ENCODE measurements at regions not wholly inside any gene's neighbourhood (a gene's known extent, or its start where the extent isn't known, plus 50 kb on each side); places are given as distances from the start of the nearest gene placed in this dataset.

GRCh38 chr7:80563561-80564327 is 51.9 kb upstream of the GNAT3 start:
- DNase-seq (ENCODE audit: low spot score): no peak

GRCh38 chr7:80565554-80565953 is 53.7 kb upstream of the GNAT3 start:
- no peak for DNase-seq (ENCODE audit: low spot score)

DNA sequence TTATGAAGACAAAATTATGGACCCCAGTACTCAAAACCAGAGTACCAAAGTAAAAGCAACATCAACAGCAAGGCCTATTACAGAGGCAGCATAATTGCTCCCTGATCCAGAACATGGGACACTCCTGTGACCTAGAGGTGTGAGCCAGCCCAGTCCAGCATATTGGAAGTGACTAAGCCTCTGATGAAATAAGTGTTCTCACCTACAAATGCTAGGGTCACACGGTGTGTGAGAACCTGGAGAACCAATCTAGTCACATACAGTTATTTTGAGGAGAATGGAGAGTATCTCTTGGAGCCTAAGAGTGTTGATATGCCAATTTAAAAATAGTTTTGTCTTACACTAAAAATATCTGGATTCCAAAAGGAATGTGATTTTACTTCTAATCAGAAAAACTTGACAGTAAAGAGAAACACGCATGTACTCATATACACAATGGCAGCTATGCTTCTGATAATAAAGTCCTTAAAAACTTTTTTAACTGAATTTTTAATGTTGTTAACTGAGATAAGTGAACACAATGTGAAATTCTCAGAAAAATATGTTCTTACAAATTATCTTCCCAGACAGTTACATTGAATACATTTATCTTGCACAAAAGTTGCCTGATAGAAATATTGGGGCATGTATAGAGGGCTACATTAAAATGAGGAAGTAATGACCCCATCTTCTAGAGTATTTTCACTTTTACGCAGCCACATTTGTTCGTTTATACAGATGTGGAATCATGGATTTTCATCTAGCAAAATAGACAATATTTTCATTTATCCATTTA is 56.8 kb upstream of the CD36 start:
- DNase-seq (ENCODE audit: low spot score): no peak

DNA sequence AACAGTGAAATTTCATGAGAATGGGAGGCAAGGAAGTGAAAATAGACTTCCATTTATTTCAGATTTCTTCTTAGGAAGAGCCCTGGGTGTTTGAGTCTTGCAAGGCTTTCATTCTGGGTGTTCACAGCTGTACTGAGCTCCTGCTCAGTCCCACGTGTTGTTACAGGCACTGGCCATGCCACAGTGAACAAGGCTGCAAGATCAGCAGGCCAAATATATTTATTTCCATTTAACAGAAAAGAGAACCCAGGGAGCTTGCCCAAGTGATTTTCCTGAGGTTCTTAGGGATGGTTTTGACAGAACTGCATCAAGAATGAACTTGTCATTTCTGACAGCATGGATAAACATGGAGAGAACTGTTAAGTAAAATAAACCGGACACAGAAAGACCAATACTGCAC is 54.5 kb upstream of the CD36 start:
- DNase-seq (ENCODE audit: low spot score): no peak

GRCh38 chr7:80584778-80585177 is 53.7 kb upstream of the CD36 start:
- DNase-seq (ENCODE audit: low spot score): peak; percentile 12

- DNase-seq (ENCODE audit: low spot score): no peak
Measured at GRCh38 chr7:80587538-80587937, 50.9 kb upstream of the CD36 start.

DNA sequence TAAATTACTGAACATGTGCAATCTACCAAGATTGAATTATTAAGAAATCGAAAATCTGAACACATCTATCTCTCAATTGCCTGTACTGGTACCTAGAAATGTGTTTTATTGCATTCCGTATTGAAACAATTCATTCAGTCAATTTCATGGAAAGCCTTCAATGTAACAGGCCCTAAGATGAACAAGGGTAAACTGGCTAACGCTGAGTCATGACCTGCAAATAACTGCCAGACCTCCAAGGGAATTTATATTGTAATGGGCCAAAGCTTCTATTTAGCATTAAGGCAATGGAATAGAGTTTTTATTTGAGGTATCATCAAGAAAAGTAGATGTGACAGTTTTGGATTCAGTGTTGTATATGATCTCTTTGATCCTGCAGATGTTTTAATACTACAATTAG is 49.9 kb upstream of the CD36 start:
- DNase-seq (ENCODE audit: low spot score): no peak

Measured in iPS-NIHi11 (cell line).